H9 (cell line): ENCODE measurements at regions not wholly inside any gene's neighbourhood (a gene's known extent, or its start where the extent isn't known, plus 50 kb on each side); places are given as distances from the start of the nearest gene placed in this dataset.

ENCODE experiments used
- DNase-seq: peaks from one replicate; pipeline ENCODE4 v3.0.0-alpha.2; 2017
- H2AFZ ChIP-seq: one replicate; pipeline ENCODE4 v1.6.1; 2013; ENCODE audit warnings: mild to moderate bottlenecking, low read length, control low read depth, moderate library complexity
- H2AK5ac ChIP-seq: 2 replicates; pipeline ENCODE4 v1.6.1; 2013; ENCODE audit warnings: low read length, control low read depth, mixed read lengths; ENCODE audit not compliant: insufficient read length
- H2BK120ac ChIP-seq: one replicate; pipeline ENCODE4 v1.6.1; 2013; ENCODE audit warnings: low read depth, mild to moderate bottlenecking, low read length, control low read depth, inconsistent platforms; ENCODE audit not compliant: poor library complexity, severe bottlenecking
- H2BK12ac ChIP-seq: 2 replicates; pipeline ENCODE4 v1.6.1; 2013; ENCODE audit warnings: low read length, control low read depth, mixed read lengths, low read depth; ENCODE audit not compliant: insufficient read length
- H2BK15ac ChIP-seq: 2 replicates; pipeline ENCODE4 v1.6.1; 2013; ENCODE audit warnings: low read depth, low read length, control low read depth
- H2BK20ac ChIP-seq: one replicate; pipeline ENCODE4 v1.6.1; 2013; ENCODE audit warnings: low read depth, mild to moderate bottlenecking, low read length, control low read depth, inconsistent platforms; ENCODE audit not compliant: poor library complexity, severe bottlenecking
- H2BK5ac ChIP-seq: 2 replicates; pipeline ENCODE4 v1.6.1; 2013; ENCODE audit warnings: low read length, control low read depth, mixed read lengths; ENCODE audit not compliant: insufficient read length
- H3K14ac ChIP-seq: 2 replicates; pipeline ENCODE4 v1.6.1; 2013; ENCODE audit warnings: low read length, control low read depth; ENCODE audit not compliant: insufficient read depth
- H3K18ac ChIP-seq: 2 replicates; pipeline ENCODE4 v1.6.1; 2013; ENCODE audit warnings: low read depth, mild to moderate bottlenecking, mixed read lengths, low read length, control low read depth; ENCODE audit not compliant: insufficient read length
- H3K23ac ChIP-seq: 2 replicates; pipeline ENCODE4 v1.6.1; 2013; ENCODE audit warnings: low read length, control low read depth, mixed read lengths, low read depth; ENCODE audit not compliant: insufficient read length
- H3K23me2 ChIP-seq: 2 replicates; pipeline ENCODE4 v1.6.1; 2013; ENCODE audit warnings: low read depth, mild to moderate bottlenecking, mixed read lengths, low read length, control low read depth; ENCODE audit not compliant: insufficient read length, poor library complexity, severe bottlenecking
- H3K27ac ChIP-seq: 2 replicates; pipeline ENCODE4 v1.5.1; 2013; ENCODE audit warnings: low read length, control low read depth, mixed read lengths, low read depth; ENCODE audit not compliant: insufficient read length
- H3K27me3 ChIP-seq: 2 replicates; pipeline ENCODE4 v1.6.1; 2013; ENCODE audit warnings: low read length, control low read depth, inconsistent platforms; ENCODE audit not compliant: insufficient read depth
- H3K4ac ChIP-seq: 2 replicates; pipeline ENCODE4 v1.6.1; 2013; ENCODE audit warnings: low read depth, mild to moderate bottlenecking, control low read depth, inconsistent platforms, low read length, moderate library complexity
- H3K4me1 ChIP-seq: 2 replicates; pipeline ENCODE4 v1.6.1; 2013; ENCODE audit warnings: low read length, control low read depth, inconsistent platforms; ENCODE audit not compliant: insufficient read depth
- H3K4me2 ChIP-seq: 2 replicates; pipeline ENCODE4 v1.6.1; 2013; ENCODE audit warnings: low read length, control low read depth, mixed read lengths; ENCODE audit not compliant: insufficient read length, insufficient read depth
- H3K56ac ChIP-seq: 2 replicates; pipeline ENCODE4 v1.6.1; 2013; ENCODE audit warnings: low read depth, mild to moderate bottlenecking, mixed read lengths, low read length, control low read depth; ENCODE audit not compliant: insufficient read length
- H3K79me1 ChIP-seq: 2 replicates; pipeline ENCODE4 v1.6.1; 2013; ENCODE audit warnings: low read depth, mild to moderate bottlenecking, moderate library complexity, low read length, control low read depth, inconsistent platforms; ENCODE audit not compliant: insufficient read depth, poor library complexity, severe bottlenecking
- H3K79me2 ChIP-seq: 2 replicates; pipeline ENCODE4 v1.6.1; 2013; ENCODE audit warnings: low read length, control low read depth, inconsistent platforms; ENCODE audit not compliant: insufficient read depth
- H3K9ac ChIP-seq: 2 replicates; pipeline ENCODE4 v1.6.1; 2013; ENCODE audit warnings: low read length, control low read depth, mixed read lengths; ENCODE audit not compliant: insufficient read length; ENCODE audit errors: extremely low read depth
- H3K9me3 ChIP-seq: one replicate; pipeline ENCODE4 v1.6.1; 2013; ENCODE audit warnings: low read depth, low read length, inconsistent platforms; ENCODE audit not compliant: control insufficient read depth
- H3T11ph ChIP-seq: one replicate; pipeline ENCODE4 v1.6.1; 2013; ENCODE audit warnings: mild to moderate bottlenecking, low read length, control low read depth, inconsistent platforms
- H4K20me1 ChIP-seq: one replicate; pipeline ENCODE4 v1.6.1; 2013; ENCODE audit not compliant: control insufficient read depth, insufficient read length, insufficient read depth
- H4K5ac ChIP-seq: 2 replicates; pipeline ENCODE4 v1.6.1; 2013; ENCODE audit warnings: low read depth, mild to moderate bottlenecking, mixed read lengths, low read length, control low read depth; ENCODE audit not compliant: insufficient read length
- H4K8ac ChIP-seq: replicated peaks from 2 replicates; pipeline ENCODE4 v1.6.1; 2013; ENCODE audit warnings: low read length, control low read depth, mixed read lengths, low read depth; ENCODE audit not compliant: insufficient read length
- H4K91ac ChIP-seq: 2 replicates; pipeline ENCODE4 v1.6.1; 2013; ENCODE audit warnings: low read depth, mild to moderate bottlenecking, moderate library complexity, mixed read lengths, low read length, control low read depth; ENCODE audit not compliant: insufficient read length
- H3K27ac Mint-ChIP-seq, 3 experiments: 2 replicates in 2 of 3; 3 replicates in 1 of 3; pipeline ENCODE4 v1.8.0; 2020 to 2021; ENCODE audit warnings: mixed read lengths in 3 of 3, mild to moderate bottlenecking in 1 of 3, moderate library complexity in 1 of 3
- H3K27me3 Mint-ChIP-seq: 2 replicates; pipeline ENCODE4 v1.8.0; 2021; ENCODE audit warnings: low read depth, mild to moderate bottlenecking, moderate library complexity, mixed read lengths
- H3K36me3 Mint-ChIP-seq, 3 experiments: 2 replicates in 2 of 3; 3 replicates in 1 of 3; pipeline ENCODE4 v1.8.0; 2020 to 2021; ENCODE audit warnings: low read depth in 3 of 3, mixed read lengths in 3 of 3; ENCODE audit not compliant: insufficient read depth in 1 of 3
- H3K4me1 Mint-ChIP-seq, 2 experiments: 2 replicates each; pipeline ENCODE4 v1.8.0; 2020; ENCODE audit warnings: mixed read lengths in 2 of 2
- H3K4me3 Mint-ChIP-seq, 2 experiments: 2 replicates in 1 of 2; 3 replicates in 1 of 2; pipeline ENCODE4 v1.8.0; 2020 to 2021; ENCODE audit warnings: mild to moderate bottlenecking in 2 of 2, mixed read lengths in 2 of 2, moderate library complexity in 1 of 2
- H3K9me3 Mint-ChIP-seq, 2 experiments: 2 replicates in 1 of 2; 3 replicates in 1 of 2; pipeline ENCODE4 v1.8.0; 2020; ENCODE audit warnings: mild to moderate bottlenecking in 2 of 2, mixed read lengths in 2 of 2, moderate library complexity in 1 of 2
- CTCF ChIP-seq: fragments of 200-600 bp; sonication (generic); conservative IDR thresholded peaks from 3 replicates; pipeline ENCODE4 v1.8.0; 2021; ENCODE audit warnings: antibody characterized with exemption, mild to moderate bottlenecking
- WGBS: extraction: QIAGEN DNeasy Blood & Tissue Kit; methylation state at CpG from one replicate; pipeline ENCODE4 v1.1.7; 2013; ENCODE audit warnings: missing lambda C conversion rate, low lambda C conversion rate, mixed read lengths; ENCODE audit not compliant: insufficient read length; ENCODE audit errors: extremely low coverage; 5-methylcytosine and 5-hydroxymethylcytosine counted together

DNA sequence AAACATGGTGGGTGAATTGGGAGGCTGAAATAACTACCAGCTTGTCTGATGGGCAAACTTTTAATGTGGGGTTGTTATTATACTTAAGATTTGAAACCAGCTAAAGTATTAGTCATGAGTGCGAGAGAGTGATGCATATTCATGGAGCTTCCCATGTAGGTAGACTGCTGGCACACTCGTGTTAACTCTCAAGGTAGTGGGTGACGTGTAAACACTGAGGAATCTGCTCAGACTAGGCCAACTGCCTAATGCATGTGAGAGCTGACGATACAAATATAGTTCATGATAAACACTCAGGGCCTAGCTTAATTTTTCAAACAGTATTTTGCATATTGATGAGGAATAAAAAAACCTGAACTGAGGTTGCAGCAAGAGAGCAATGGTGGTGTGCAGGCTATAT, 1165.7 kb upstream of the PIK3C3 start:
- DNase-seq: no peak
- Histone ChIP-seq H3K27me3 (no peaks in the 10 kb centered on the region), H3K4ac (no peak overlapping the region), H3K23ac (no peak overlapping the region), H2AFZ (no peak overlapping the region), H2BK120ac (no peak overlapping the region), H3K9me3 (no peaks in the 10 kb centered on the region), H2BK12ac (no peak overlapping the region), H4K5ac (no peak overlapping the region), H2BK5ac (no peak overlapping the region), H3K18ac (no peak overlapping the region), H3K4me1 (no peaks in the 10 kb centered on the region), H2BK15ac (no peak overlapping the region), H3K27ac (no peak overlapping the region), H3K79me2 (no peaks in the 10 kb centered on the region), H3T11ph (no peak overlapping the region), H3K9ac (no peak overlapping the region), H4K8ac (no peak overlapping the region), H3K14ac (no peak overlapping the region), H2AK5ac (no peak overlapping the region), H2BK20ac (no peak overlapping the region), H3K79me1 (no peaks in the 10 kb centered on the region), H4K91ac (no peak overlapping the region), H3K56ac (no peak overlapping the region), H3K4me2 (no peak overlapping the region), H3K23me2 (no peaks in the 10 kb centered on the region), H4K20me1 (no peaks in the 10 kb centered on the region)
- no peaks in the 10 kb centered on the region for H3K4me1 Mint-ChIP-seq
- no peak overlapping the region for H3K27ac Mint-ChIP-seq
- no CpG with 5 or more reads among the region's 4 CpGs for WGBS
- H3K27me3 Mint-ChIP-seq: no peaks in the 10 kb centered on the region
- no peak for TF ChIP-seq CTCF
- no peak overlapping the region for H3K4me3 Mint-ChIP-seq
- peaks cover 2 to 6% of the 10 kb centered on the region in 2 experiments; a peak in 4 of 5 replicates for H3K9me3 Mint-ChIP-seq
- peaks cover 0 to 1% (median 0%) of the 10 kb centered on the region in 3 experiments; a peak in 1 of 7 replicates for H3K36me3 Mint-ChIP-seq
